GM19467 (cell line): ENCODE measurements at regions not wholly inside any gene's neighbourhood (a gene's known extent, or its start where the extent isn't known, plus 50 kb on each side); places are given as distances from the start of the nearest gene placed in this dataset.

ENCODE experiments used
- ATAC-seq: cut with Tn5 transposase; IDR thresholded peaks from one replicate; pipeline ENCODE4 v1.9.1; 2021; ENCODE audit warnings: mild to moderate bottlenecking, moderate library complexity; ENCODE audit not compliant: unreplicated experiment

DNA sequence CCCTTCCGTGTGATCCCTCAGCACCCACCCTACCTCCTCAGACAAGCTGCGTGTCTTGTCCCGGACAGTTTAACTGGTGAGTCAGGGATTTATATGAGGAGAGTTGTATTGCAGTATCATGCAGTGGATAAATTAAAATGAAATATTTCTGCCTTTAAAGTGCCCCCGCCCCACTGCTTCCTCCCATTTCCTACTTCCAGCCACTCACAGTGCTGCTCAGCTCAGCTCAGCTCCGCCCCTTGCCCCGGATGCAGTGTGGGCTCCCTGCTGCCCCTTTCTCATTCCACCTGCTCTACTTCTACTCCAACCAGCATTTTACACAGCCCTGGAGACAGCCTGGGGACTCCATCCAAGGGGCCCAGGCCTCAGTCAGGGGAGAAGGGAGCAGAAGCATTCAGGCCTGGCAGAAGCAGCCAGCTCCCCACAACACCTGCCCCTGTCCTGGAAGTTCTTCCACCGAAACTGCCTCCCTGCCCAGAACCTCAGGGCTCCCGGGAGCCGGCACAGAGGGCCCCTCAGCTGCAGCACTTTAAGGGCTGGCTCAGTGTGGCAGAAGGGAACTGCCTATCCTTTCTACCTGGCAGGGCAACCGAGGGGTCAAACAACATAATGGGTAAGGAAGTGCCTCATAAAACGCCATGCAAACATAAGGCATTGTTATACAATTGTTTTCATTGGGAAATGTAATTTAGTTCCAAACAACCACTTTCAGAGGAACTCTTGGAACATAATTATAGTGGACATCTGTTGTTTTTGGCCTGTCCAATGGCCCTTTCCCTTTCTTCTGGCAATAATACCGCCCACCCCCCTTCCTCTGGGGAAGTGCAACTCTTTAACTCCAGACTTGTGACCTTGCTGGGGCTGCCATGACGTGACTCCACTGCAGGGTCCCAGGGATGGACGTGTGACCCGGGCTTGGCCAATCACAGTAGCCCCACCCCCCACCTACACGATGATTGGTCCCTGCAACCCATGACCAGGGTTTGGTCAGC is 102.3 kb downstream of the LIPG start:
- ATAC-seq: no peak

GRCh38 chr18:49662506-49662905 is 100.6 kb downstream of the LIPG start:
- no peak for ATAC-seq

DNA sequence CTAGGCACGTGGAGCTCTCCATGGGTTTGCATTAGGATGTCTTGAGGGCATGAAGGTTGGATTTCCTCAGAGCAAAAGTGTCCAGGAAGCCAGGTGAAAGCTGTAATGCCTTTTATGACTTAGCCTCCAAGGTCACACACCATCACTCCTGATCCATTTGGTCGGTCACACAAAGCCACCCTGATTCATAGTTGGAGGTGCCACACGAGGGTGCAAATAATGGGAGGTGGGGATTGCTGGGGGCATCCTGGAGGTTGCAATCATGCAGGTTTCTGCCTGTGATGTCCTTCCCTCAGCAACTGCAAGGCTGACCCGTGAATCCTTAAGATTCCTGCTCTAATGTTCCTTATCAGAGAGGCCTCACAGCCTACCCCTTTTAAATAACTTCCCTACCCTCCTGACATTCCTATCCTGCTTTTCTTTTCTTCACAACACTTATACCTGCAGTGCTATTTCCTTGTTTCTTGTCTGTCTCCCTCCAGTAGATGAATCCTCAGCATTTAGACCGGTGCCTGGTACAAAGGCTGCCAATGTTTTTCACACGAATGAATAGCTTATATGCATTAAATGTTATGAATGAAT is 97.1 kb downstream of the LIPG start:
- no peak for ATAC-seq

DNA sequence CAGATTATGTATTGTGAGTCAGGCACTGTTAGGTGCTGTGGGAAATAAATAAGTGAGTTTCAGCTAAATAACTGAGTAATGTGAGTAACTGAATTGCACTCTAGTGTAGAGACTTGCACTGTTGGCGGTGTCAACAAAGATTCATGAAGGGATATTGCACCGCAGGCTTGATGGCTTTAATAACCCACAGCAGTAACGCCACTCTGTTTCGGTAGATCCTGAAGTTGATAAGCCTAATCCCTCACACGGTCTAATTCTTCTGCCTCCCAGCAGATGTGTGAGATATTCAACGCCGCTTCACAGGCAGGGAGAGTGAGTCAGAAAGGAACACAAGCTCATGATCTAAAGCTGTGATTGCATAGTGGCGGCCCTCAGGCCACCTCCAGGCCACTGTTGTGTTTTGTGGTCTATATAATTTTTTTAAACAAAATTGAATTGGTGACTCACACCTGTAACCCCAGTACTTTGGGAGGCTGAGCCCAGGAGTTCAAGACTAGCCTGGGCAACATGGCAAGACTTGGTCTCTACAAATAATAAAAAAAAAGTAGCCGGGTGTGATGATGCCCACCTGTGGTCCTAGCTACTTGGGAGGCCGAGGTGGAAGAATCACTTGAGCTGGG is 94.3 kb downstream of the LIPG start:
- ATAC-seq: no peak

GRCh38 chr18:49655266-49656072 is 93.6 kb downstream of the LIPG start:
- ATAC-seq: no peak

DNA sequence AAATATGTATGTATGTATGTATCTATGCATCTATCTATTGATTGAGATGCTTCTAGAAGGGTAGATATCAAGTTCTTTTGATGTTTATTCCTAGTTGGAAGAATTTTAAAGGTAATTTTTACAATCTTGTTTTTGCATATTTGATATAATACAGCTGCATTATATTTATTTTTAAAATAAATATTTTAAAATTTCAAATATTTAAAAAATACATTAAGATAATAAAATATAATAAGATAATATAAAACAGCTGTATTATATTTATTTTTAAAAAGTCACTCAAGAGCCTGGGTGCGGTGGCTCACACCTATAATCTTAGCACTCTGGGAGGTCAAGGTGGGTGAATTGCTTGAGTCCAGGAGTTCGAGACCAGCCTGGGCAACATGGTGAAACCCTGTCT is 92.5 kb downstream of the LIPG start:
- no peak for ATAC-seq

DNA sequence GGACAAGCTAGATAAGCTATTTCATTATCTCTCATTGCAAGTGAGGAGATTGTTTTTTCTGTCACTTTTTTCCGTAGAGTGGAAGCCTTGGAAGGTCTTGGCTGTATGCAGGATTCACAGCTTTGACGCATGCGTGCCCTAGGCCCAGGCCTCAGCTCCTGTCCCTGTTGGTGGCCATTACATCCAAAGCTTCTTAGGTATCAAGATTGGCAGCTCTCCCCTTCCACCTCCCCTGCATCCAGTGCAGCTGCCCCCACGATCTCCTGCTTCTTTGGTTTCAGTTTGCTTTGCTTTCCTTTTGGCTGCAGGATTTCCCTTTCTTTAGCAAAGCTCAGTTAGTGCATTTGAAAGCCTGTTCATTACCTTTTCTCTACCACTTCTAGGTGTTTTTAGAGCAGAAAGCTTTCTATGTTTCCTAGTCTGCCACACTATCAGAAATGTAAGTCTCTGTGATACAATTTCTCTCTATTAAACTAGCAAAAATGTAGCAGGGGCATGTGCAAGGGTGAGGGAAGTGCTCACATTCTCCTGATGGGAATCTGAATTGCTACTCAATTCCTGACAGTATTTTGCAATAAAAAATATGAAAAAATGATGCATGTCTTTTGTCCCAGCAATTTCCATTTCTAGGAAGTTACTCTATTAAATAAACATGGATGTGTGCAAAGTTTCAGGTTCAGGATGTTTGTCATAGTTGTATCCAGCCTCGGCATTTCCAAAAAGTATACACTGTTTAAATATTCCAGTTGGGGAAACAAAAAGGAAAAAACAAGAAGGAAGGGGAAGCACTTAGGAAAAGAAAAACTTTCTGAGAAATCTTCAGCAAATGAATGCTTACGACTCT is 91.2 kb downstream of the LIPG start:
- no peak for ATAC-seq

DNA sequence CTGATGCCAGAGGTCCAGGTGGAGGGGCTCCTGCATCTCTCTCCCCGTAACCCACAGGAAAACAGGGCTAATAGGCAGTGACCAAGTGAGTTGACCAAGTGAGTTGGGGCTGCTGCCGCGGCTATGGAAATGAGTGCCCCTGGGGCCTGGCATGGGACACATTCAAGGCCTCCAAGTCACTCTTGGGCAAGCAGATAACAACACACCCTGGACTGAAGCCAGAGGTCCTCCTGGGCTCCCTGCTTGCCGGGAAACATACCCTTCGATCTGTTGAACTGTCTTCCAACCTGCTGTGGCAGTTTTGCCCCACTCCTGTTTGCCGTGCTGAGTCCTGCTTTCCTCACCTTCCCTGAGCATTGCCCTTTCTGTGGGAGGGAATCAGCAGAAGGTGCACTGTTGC is 89.2 kb downstream of the LIPG start:
- no peak for ATAC-seq

- ATAC-seq: no peak
Measured at GRCh38 chr18:49650426-49650891, 88.6 kb downstream of the LIPG start.

DNA sequence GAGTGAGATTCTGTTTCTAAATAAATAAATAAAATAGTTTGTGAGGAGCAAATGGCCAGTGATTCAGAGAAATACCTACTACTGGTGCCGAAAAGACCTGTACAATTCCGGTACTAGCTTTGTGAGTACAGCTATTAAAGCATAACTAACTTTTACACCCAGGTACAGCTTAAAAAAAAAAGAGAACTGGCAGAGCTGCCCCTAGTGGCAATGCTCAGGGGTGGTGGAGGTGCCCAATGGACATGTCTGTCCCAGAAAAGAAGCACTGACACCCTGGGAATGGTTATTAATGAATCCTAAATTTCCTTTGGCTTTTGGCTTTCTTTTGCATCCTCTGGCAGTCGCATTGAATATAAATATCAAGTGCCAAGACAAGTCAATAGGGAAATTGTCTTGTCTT is 87.0 kb downstream of the LIPG start:
- ATAC-seq: no peak
